GM12878 (cell line): ENCODE measurements at regions not wholly inside any gene's neighbourhood (a gene's known extent, or its start where the extent isn't known, plus 50 kb on each side); places are given as distances from the start of the nearest gene placed in this dataset.

Source experiments
- ESRRA ChIP-seq: IDR thresholded peaks from 2 replicates; pipeline ENCODE4 v1.6.1; 2012; ENCODE audit warnings: mild to moderate bottlenecking, low read length, improper control_type of control experiment
- NFYA ChIP-seq: IDR thresholded peaks from 2 replicates; pipeline ENCODE4 v1.6.1; 2011; ENCODE audit warnings: low read depth, mild to moderate bottlenecking, low read length, improper control_type of control experiment, borderline replicate concordance
- POLR2A ChIP-seq: IDR thresholded peaks from 2 replicates; pipeline ENCODE4 v1.6.1; 2011; ENCODE audit warnings: low read depth, mild to moderate bottlenecking, low read length
- TF ChIP-seq, protein P1 (sequence below): fragments of 450-650 bp; IDR thresholded peaks from 2 replicates; pipeline ENCODE4 v1.6.1; 2017; ENCODE audit warnings: mild to moderate bottlenecking, moderate library complexity
- TF ChIP-seq, protein P2 (sequence below): fragments of 450-650 bp; IDR thresholded peaks from 2 replicates; pipeline ENCODE4 v1.6.1; 2016; ENCODE audit warnings: mild to moderate bottlenecking
- TF ChIP-seq, protein P3 (sequence below), 3 experiments: IDR thresholded peaks in 2 of 3; conservative IDR thresholded peaks in 1 of 3; 2 replicates each; pipeline ENCODE4 v1.5.1; 2011; ENCODE audit warnings: low read depth in 3 of 3, low read length in 3 of 3, mild to moderate bottlenecking in 3 of 3, control low read depth in 2 of 3, moderate library complexity in 2 of 3, inconsistent platforms in 1 of 3, mixed read lengths in 1 of 3; ENCODE audit not compliant: control insufficient read depth in 2 of 3, insufficient read depth in 1 of 3; ENCODE audit errors: extremely low read depth in 1 of 3

DNA sequence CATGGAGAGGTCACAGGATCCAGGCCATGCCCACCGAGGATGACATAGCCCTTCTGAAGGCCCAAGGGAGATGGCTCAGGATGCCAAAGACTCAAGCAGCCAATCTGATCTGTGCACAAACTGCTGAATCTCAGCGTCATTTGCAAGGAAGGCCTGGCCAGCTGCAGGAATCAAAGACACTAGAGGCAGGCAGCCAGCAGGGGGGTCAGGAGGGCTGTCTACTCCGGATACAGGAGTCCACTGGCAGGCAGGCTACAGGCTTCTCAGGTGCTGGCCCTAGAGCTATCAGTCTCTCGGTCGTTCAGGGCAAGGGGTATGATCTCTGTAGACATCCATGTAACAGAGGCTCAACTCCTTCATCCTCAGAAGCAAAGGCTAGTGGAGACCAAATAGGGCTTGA is 1735.3 kb downstream of the TP53TG3F start (continued):
- TF ChIP-seq, protein P1, sequence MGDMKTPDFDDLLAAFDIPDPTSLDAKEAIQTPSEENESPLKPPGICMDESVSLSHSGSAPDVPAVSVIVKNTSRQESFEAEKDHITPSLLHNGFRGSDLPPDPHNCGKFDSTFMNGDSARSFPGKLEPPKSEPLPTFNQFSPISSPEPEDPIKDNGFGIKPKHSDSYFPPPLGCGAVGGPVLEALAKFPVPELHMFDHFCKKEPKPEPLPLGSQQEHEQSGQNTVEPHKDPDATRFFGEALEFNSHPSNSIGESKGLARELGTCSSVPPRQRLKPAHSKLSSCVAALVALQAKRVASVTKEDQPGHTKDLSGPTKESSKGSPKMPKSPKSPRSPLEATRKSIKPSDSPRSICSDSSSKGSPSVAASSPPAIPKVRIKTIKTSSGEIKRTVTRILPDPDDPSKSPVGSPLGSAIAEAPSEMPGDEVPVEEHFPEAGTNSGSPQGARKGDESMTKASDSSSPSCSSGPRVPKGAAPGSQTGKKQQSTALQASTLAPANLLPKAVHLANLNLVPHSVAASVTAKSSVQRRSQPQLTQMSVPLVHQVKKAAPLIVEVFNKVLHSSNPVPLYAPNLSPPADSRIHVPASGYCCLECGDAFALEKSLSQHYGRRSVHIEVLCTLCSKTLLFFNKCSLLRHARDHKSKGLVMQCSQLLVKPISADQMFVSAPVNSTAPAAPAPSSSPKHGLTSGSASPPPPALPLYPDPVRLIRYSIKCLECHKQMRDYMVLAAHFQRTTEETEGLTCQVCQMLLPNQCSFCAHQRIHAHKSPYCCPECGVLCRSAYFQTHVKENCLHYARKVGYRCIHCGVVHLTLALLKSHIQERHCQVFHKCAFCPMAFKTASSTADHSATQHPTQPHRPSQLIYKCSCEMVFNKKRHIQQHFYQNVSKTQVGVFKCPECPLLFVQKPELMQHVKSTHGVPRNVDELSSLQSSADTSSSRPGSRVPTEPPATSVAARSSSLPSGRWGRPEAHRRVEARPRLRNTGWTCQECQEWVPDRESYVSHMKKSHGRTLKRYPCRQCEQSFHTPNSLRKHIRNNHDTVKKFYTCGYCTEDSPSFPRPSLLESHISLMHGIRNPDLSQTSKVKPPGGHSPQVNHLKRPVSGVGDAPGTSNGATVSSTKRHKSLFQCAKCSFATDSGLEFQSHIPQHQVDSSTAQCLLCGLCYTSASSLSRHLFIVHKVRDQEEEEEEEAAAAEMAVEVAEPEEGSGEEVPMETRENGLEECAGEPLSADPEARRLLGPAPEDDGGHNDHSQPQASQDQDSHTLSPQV, result no peak
- TF ChIP-seq POLR2A (no peak), ESRRA (no peak), NFYA (no peak)
- TF ChIP-seq, protein P2, sequence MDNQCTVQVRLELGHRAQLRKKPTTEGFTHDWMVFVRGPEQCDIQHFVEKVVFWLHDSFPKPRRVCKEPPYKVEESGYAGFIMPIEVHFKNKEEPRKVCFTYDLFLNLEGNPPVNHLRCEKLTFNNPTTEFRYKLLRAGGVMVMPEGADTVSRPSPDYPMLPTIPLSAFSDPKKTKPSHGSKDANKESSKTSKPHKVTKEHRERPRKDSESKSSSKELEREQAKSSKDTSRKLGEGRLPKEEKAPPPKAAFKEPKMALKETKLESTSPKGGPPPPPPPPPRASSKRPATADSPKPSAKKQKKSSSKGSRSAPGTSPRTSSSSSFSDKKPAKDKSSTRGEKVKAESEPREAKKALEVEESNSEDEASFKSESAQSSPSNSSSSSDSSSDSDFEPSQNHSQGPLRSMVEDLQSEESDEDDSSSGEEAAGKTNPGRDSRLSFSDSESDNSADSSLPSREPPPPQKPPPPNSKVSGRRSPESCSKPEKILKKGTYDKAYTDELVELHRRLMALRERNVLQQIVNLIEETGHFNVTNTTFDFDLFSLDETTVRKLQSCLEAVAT, result no peak
- TF ChIP-seq, protein P3, sequence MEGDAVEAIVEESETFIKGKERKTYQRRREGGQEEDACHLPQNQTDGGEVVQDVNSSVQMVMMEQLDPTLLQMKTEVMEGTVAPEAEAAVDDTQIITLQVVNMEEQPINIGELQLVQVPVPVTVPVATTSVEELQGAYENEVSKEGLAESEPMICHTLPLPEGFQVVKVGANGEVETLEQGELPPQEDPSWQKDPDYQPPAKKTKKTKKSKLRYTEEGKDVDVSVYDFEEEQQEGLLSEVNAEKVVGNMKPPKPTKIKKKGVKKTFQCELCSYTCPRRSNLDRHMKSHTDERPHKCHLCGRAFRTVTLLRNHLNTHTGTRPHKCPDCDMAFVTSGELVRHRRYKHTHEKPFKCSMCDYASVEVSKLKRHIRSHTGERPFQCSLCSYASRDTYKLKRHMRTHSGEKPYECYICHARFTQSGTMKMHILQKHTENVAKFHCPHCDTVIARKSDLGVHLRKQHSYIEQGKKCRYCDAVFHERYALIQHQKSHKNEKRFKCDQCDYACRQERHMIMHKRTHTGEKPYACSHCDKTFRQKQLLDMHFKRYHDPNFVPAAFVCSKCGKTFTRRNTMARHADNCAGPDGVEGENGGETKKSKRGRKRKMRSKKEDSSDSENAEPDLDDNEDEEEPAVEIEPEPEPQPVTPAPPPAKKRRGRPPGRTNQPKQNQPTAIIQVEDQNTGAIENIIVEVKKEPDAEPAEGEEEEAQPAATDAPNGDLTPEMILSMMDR (IDR thresholded peaks at IDR 0.05 in 2 of 3, conservative IDR thresholded peaks at IDR 0.05 in 1 of 3; ENCODE audit: control insufficient read depth in 2 of 3, extremely low read depth in 1 of 3, insufficient read depth in 1 of 3, low read depth in 3 of 3, low read length in 3 of 3), result no peak
